Left ventricle myocardium inferior (tissue), 1 donor: ENCODE measurements at regions not wholly inside any gene's neighbourhood (a gene's known extent, or its start where the extent isn't known, plus 50 kb on each side); places are given as distances from the start of the nearest gene placed in this dataset.

ENCODE experiments used
- DNase-seq: peaks from one replicate; pipeline ENCODE4 v3.0.0-alpha.2; 2020
- H3K27ac ChIP-seq: fragments of 200-600 bp; replicated peaks from 2 replicates; pipeline ENCODE4 v1.8.0; 2021
- H3K27me3 ChIP-seq: fragments of 200-600 bp; 2 replicates; pipeline ENCODE4 v1.8.0; 2021; ENCODE audit warnings: low read depth
- H3K36me3 ChIP-seq: fragments of 200-600 bp; 2 replicates; pipeline ENCODE4 v1.8.0; 2021
- H3K4me1 ChIP-seq: fragments of 200-600 bp; 2 replicates; pipeline ENCODE4 v1.8.0; 2021
- H3K4me3 ChIP-seq: fragments of 200-600 bp; 2 replicates; pipeline ENCODE4 v1.8.0; 2021; ENCODE audit warnings: mild to moderate bottlenecking, moderate library complexity
- H3K9me3 ChIP-seq: fragments of 200-600 bp; replicated peaks from 2 replicates; pipeline ENCODE4 v1.8.0; 2021
- intact Hi-C: fragments of 100-400 bp; cut with micrococcal nuclease; formaldehyde crosslinking; loops from one replicate; pipeline ENCODE4 v1.11.0; 2022
- TF ChIP-seq, protein P1 (sequence below): fragments of 200-600 bp; IDR thresholded peaks from 2 replicates; pipeline ENCODE4 v1.8.0; 2021; ENCODE audit warnings: antibody characterized with exemption, mild to moderate bottlenecking, borderline replicate concordance
- donor health status: DM: no; HTN: yes; CAD: no; lungs with severe emphysema.

DNA sequence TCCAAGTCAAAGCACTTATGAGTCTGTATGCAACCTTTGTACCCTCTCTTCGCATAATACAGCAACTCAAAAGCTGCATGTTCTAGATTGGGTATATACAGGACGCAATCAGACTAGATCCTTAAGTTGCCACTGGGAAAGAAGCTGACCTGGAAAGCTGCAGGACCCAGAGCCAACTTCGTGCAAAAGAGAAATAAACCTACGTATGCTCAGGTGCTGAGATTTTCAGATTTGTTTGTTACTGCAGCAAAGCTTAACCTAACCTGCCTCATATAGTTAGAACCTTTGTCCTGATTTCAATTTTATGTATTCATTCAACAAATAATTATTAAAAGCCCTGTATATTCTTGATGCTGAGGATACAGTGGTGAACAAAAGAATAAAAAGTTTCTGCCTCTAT lies 139.7 kb downstream of the SLC30A10 start:
- Histone ChIP-seq H3K4me1 (peaks cover 22% of the 10 kb centered on the region), H3K27ac (no peak overlapping the region), H3K9me3 (peaks cover 9% of the 10 kb centered on the region), H3K4me3 (no peak overlapping the region), H3K27me3 (no peaks in the 10 kb centered on the region), H3K36me3 (no peaks in the 10 kb centered on the region)
- no peak for DNase-seq
- intact Hi-C loops = no loop called here
- TF ChIP-seq, protein P1, sequence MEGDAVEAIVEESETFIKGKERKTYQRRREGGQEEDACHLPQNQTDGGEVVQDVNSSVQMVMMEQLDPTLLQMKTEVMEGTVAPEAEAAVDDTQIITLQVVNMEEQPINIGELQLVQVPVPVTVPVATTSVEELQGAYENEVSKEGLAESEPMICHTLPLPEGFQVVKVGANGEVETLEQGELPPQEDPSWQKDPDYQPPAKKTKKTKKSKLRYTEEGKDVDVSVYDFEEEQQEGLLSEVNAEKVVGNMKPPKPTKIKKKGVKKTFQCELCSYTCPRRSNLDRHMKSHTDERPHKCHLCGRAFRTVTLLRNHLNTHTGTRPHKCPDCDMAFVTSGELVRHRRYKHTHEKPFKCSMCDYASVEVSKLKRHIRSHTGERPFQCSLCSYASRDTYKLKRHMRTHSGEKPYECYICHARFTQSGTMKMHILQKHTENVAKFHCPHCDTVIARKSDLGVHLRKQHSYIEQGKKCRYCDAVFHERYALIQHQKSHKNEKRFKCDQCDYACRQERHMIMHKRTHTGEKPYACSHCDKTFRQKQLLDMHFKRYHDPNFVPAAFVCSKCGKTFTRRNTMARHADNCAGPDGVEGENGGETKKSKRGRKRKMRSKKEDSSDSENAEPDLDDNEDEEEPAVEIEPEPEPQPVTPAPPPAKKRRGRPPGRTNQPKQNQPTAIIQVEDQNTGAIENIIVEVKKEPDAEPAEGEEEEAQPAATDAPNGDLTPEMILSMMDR = no peak

DNA sequence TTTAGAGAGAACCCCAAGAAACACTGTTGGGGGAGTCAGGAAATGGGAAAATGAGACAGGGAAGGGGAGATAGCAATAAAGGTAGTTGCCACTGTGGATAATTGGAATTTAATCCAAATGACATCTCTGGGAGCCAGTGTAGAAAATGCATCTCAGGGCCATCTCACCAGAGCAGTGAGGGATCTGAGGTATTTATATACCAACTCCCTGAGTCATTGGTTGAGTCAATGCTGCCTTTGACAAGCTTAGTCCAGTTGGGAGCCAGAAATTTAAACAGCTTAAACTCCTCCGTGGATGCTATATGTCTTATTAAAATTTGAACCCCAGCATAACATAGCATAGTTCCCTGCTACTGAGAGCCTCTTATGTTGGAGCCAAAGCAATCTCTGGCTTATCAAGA lies 140.3 kb downstream of the SLC30A10 start:
- TF ChIP-seq, protein P1 = no peak
- intact Hi-C loops = no loop called here
- Histone ChIP-seq H3K4me1 (peaks cover 21% of the 10 kb centered on the region), H3K27me3 (no peaks in the 10 kb centered on the region), H3K9me3 (peaks cover 9% of the 10 kb centered on the region), H3K36me3 (no peaks in the 10 kb centered on the region), H3K27ac (no peak overlapping the region), H3K4me3 (no peak overlapping the region)
- DNase-seq = no peak

DNA sequence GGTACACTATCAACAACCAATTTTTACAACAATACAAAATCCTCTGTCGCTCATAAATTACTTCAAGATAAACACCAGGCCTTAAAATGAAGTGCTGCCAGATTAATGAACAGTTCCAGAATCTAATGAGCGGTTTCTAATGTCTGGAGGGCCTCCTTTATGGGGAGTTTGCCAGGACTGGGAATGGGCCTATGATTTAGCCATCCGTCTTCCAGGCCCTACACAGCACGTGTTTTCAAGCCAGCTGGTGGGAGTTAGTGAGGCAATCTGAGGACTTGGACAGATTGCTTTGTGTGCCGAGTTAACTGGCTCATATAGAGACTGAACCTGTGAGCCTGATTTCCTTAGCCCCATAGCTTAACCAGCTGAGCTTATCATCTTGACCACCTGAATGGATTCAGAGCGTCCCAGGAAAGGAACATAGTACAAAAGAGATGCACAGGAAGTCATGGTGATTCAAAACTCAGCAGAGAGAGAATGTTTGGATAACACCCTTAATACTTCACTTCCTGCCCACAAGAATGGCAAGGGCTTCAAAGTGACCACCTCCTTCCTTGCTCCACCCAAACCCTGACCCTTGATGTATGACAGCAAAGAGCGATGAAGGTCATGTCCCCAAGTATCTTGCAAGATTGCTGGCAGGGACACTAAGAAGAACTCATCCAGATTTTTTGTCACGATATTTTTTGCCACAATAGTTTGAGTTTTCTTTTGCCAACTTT lies 143.5 kb downstream of the SLC30A10 start:
- no peaks in the 10 kb centered on the region for H3K27me3 ChIP-seq
- H3K4me3 ChIP-seq = no peak overlapping the region
- DNase-seq = no peak
- TF ChIP-seq, protein P1 = no peak
- H3K27ac ChIP-seq = no peak overlapping the region
- H3K9me3 ChIP-seq = peaks cover 9% of the 10 kb centered on the region
- intact Hi-C loops = no loop called here
- H3K36me3 ChIP-seq = no peaks in the 10 kb centered on the region
- H3K4me1 ChIP-seq = no peaks in the 10 kb centered on the region

DNA sequence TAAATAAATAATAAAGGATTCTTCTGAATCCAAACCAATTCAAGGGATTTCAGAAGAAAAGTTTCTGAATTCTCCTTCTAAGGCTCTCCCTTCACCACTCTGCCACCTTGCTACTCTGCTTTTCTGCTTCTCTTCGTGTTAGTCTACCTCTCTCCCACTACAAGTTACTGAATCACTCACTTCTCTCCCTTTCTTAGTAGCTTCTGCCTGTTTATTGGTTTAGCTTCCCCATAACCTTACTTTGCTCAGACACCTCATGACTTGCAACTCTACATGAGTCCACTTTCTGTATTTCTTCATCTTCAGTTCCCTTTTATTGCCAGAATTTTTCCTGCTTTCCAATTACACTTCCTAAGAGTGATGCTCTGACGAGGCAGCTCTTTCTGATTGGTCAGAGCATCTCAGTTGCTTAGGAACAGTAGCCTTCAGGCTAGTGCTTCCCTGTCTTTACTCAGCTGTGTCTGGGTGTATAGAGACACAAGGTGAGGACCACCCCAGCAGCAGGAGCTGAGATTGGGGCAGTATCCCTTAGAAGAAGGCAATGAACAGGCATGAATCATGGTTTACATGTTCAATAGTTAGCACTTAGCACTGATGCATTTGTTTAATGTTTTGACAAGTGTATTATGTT lies 144.6 kb downstream of the SLC30A10 start:
- Histone ChIP-seq H3K36me3 (no peaks in the 10 kb centered on the region), H3K27ac (no peak overlapping the region), H3K9me3 (peaks cover 7% of the 10 kb centered on the region), H3K27me3 (no peaks in the 10 kb centered on the region), H3K4me1 (no peaks in the 10 kb centered on the region), H3K4me3 (no peak overlapping the region)
- TF ChIP-seq, protein P1 = no peak
- intact Hi-C loops = no loop called here
- DNase-seq = no peak

DNA sequence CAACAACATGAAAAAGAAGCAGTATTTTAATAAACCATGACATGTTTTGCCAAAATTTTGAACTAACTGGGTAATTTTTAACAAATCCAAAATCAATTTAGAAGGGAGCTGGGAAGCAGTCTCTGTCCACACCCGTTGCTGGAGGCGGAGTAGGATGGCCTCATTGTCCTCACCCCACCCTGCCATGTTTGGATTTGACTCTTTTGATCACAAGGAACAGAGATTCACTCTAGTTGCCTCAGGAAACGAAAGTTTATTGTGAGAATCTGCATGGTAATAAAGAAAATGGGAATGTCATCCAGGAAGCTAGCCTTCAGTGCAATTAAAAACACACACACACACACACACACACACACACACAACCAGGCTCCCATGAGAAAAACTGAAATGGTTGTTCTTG lies 145.4 kb downstream of the SLC30A10 start:
- TF ChIP-seq, protein P1 = no peak
- Histone ChIP-seq H3K4me3 (no peak overlapping the region), H3K9me3 (no peaks in the 10 kb centered on the region), H3K36me3 (no peaks in the 10 kb centered on the region), H3K27ac (no peak overlapping the region), H3K27me3 (no peaks in the 10 kb centered on the region), H3K4me1 (no peaks in the 10 kb centered on the region)
- no peak for DNase-seq
- intact Hi-C loops = no loop called here
